UCSD-AML1 (cell line): ENCODE measurements at regions not wholly inside any gene's neighbourhood (a gene's known extent, or its start where the extent isn't known, plus 50 kb on each side); places are given as distances from the start of the nearest gene placed in this dataset.

Source experiments
- DNase-seq: peaks from one replicate; lab custom pipeline; 2025; ENCODE audit not compliant: unreplicated experiment; lab: John Stamatoyannopoulos, UW

DNA sequence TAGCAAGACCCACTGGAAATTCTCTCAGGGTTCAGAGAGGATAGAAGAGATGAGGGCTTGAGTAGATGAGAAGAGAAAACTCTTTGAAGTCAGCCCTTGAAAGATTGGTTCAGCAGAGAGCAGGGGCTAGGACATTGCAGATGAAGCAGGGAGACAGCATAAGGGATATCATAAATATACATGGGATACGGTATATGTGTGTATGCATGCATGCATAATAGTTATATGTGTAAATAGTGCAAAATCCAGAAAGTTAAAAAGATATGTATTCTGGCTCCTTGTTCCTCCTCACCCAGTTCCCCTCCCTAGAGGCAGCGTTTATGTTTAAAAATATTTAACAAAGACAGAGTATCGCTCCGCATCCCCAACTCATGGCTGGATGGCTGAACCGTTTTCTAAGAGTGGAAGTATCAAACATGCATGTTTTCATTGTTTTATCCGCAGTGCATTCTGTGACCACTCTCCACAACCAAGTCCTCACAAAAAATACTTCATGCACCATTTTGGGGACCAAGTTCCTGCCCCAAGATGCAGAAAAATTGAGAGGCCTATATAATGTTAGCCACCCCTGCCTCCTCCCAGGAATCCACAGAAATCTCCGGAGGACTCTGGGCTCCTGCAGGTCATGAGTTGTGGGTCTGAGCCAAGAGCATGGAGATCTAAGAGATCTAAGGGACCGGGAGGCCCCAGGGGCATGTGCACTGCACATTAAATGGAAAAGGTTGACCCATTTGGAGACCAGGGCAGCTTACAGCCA lies 119.5 kb downstream of the MTX3 start:
- no peak for DNase-seq

DNA sequence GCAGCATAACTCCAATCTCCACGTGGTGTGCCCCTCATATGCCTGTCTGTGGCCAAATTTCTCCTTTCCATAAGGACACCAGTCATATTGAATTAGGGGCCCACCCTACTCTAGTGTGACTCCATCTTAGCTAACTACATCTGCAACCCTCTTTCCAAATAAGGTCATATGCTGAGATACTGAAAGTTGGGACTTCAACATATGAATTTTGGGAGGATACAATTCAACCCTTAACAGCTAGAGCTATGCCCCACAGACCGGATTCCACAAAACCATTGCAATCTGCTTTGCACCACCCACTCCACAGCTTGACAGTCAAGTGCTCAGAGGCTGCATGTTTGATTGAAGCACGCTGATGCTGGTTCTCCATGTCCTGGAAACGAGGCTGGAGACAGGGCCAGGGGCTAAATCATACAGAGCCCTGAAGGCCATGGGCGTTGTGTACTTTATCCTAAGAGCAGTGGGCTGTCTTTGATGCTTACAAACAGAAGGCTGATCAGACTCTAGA lies 122.8 kb downstream of the MTX3 start:
- DNase-seq, result no peak

DNA sequence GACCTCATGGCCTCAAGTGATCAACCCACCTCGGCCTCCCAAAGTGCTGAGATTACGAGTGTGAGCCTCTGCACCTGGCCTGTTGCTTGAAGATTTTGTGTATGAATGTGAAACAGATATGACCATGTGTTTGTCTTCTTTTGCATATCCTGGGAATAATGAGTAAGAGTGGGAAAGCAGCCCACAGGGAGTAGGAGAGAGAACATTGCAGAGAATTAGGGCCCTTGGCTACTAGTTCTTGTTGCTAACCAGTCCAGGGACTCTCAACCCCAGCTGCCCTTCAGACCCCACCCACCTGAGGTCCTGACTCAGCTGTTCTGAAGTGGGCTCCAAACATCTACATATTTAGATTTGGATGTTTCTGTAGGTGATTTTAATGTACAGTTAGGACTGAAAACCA lies 125.5 kb downstream of the MTX3 start:
- no peak for DNase-seq

DNA sequence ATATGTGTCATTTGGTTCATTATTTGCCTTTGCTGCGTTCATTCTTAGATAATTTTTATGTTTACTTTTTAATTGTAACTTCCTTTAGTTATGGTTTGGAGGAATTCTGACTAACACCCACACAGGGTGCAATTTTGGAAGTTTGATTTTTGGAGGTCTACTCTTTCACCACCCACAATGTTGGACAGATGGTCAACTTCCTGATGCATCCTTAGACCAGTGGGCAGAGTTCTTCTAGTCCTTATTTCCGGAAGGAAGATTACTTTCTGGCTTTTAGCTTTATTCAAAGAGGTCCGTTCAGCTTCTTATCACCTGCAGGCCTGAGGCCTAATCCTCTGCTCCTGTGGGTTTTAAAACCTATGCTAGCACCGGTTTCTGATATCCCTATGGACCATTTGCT lies 126.7 kb downstream of the MTX3 start:
- no peak for DNase-seq

DNA sequence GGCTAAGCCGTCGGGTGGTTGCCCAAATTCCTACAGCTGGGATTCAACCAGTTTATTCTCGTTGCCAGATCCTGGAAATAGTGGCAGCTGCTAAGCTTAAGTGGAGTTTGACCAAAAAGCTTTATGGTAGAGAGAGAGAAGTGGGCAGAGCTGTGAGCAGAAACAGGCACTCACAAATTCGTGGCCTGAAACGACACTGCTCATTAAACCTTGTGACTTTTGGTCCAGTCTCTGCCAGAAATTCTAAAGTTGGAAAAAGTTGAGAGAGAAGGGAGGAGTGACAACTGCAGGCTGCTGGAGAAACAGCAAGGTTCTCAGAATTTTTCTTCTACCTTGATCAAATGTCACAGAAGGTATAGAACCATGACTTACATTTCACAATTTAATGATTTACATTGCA lies 131.5 kb downstream of the MTX3 start:
- no peak for DNase-seq

DNA sequence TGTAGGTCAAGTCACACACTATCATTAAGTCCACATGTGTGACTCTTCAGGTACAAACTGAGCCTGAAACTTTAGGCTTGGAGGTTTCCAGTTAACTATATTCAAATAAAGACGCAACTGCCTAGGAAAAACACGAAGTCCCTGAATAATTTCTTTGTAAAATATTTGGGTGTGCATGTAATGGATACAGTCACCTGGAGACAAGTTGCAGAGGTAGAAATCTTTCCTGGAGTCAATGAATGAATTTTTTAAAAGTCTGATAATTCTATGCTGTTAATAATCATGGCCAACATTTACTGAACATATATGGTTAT lies 132.7 kb downstream of the MTX3 start:
- DNase-seq, result no peak

DNA sequence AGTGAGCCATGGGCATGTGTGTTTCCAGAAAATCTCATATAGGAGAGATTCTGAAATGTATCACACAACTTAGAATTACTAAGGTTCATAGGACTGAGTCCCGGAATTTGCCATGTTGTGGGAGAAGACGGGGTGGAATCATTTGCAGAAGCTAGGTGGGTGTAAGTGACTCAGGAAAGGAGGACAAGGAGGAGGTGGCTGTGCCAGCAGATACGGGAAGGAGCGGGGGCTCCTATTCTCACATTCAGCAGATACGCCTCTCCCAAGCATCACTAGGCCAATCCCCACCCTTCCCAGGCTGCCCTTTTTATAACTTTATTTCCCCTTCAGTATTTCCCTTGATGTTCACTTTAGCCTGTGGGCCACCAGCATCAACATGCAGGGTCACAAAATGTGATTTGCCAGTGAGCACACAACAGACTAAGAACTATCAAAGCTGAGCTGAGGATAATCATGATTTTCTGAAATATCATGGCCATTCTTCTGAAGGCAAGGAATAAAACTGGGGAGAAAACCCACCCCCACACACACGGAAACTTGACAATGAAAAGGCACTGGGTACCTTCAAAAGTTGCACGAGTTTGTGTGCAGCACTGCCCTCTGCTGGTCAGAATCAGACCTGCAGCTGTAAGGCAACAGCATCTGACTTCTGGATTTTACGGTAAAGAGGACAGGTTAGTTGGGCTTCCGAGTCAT lies 133.2 kb downstream of the MTX3 start:
- peak; percentile 65 for DNase-seq

DNA sequence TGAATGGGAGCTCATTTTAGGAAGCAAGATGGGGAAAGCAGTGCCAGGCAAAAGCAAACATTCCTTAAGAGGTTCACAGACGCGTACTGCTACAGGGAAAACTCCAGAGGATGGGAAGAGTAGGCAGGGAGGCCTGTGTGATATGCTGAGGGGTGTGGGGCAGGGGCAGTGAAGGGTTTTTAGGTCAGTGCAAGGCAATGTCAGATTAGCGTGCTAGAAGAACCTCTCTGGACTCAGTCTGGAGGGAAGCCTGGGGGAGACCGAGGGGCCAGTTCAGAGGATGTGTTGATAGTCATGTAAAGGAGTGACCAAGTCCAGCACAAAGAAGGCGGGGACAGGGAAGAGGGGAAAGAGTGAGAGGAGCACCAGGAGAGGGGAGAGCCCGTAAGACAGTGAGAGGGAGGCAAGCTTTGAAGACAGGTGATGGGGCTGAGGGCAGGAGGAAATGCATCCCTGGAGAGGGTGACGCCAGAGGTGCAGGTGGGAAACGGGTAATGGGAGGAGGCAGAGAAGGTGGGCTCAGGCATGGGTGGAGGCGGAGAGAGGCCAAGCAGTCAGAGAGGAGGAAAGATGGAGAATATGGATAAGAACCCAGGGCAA lies 134.5 kb downstream of the MTX3 start:
- no peak for DNase-seq

DNA sequence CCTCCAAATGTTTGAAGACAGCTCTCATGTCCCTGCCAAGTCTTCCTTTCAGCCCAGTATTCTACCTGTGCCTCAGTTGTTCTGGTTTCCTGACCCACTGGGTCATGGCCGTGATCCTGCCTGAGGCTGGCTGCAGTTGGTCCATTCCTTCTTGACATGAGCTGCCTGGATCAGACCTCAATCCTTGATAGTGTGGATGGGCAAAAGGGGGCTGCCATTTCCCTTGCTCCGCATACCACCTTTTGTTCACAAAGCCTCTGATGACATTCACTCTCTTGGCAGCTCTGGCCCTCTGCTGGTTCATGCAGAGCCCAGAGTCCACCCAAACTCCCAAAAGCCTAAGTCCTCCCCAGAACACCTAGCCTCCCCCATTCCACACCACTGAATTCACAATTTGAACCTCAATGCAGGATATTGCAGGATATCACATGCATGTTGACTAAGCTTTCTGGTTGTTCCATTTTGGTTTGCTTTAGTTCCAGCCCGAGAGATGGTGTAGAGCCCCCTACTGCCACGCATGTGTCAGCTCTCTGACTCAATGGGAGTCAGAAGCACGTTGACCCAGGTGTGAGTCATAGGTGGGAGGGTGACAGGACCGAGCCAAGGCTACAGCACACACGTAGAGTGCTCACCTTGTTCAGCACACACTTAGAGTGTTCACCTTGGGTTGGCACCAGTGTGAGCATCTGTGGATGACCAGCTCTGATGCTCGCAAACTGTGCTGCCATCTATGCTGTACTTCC lies 137.2 kb downstream of the MTX3 start:
- DNase-seq, result no peak

DNA sequence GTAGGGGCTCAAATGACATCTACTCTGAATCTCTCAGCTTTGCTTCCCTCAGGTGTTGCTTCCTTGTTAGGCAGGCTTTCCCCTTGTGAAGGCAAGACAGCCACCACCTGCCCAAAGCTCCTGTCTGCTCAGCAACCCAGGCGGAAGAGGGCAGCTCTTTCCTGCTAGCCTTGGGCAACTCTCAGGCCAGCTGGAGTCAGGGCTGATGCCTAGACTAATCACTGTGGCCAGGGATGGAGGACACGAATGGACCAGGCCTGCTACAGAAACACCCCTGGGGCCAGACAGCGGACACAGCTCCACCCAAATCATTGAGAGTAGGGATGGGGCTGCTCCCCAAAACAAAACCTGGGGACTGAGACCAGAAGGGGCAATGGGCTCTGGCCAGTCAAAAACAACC lies 138.0 kb downstream of the MTX3 start:
- DNase-seq, result no peak

DNA sequence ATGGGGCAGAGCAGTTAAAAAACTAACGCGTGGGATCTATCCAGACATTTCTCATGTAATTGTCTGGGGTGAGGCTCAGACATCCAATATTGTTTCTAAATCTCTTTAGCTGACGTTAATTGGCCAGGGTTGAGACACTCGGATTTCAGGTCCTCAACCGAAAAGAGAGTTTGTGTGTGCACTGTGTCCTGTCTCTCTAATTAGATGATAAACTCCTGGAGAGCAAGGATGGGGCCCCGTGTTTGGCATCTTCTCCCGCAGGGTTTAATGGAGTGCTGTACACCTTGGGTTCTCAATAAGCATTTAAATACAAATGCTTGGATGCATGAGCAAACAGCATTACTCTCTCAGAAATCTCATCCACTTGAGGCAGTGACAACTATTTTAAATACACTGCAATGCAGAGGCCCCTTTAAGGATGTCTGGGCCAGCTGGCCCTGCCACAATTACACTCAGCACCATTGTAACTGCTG lies 139.6 kb downstream of the MTX3 start:
- no peak for DNase-seq

DNA sequence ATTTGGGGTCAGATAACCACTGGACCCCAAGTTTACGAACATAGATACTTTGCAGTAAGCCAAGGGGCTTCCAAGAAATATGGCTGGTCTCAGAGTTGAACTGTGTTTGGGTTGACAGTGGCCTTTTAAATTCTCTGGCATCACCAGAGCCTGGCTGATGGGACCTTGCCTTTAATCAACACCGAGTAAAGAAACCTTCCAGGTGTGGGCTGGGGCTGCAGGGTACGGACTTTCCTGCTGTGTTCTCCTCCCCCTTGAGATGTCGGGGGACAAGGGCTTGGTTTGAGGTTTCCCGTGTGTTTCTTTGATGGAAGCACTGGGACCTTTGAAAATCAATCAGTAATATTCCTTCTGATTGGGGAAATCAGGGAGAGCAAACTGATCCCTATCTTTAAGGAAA lies 140.1 kb downstream of the MTX3 start:
- DNase-seq, result no peak

DNA sequence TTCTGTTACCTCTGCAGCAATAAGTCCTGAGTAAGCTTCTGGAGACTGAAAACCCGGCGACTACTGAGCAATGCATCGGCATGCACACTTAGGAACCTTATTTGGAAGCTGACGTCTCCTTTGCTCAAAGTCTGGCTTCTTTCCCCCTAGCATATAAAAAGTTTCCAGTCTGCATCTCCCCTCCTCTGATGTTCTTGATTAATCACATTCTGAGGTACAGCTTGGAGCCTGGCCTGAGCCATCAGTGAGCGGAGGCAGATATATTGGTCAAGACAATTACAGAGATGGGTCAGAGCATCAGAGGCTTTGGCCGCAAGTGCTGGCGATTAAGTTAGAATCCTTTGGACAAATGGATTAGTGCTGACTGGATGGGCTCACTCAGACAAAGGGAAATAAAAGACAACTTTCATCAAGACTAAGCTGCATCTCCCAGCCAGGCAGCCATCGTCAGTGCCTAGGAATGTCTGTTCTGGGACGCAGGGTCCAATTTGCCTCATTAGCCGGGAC lies 140.7 kb downstream of the MTX3 start:
- no peak for DNase-seq

DNA sequence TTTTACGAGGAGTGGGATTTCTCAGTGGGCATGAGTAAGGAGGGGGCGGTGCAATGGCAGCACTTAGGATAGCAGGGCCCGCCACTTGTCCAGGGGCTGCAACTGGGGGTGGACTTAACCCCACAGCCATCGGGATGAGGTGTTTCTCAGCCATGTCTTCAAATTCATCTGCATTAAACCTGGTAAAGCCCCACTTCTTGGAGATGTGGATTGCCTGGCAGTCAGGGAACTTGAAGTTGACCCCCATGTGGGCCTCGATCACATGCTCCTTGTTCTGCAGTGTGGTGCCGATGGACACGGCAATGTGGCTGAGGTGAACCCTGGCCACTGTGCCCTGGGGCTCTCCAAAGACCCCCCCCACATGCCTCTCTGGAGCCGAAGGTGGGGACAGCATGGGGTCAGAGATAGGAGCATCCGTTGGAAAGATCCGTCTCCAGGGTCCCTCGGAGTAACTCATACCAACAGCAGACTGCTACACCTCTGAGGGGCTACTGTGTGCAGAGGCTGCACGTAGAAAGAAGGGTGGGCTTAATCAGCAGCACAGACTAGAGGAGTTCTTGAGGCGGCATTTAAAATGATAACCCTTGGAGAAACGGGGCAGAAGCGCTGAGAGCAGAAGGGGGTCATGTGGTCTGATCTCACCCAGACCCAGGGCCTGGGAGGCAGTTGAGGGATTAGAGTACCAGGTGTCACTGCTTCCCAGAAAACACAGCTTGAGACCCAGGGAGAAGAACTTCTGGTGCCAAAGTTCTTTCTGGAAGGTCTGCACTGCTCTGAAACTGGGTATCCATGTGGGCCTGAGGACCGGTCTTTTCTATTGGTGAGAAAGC lies 141.4 kb downstream of the MTX3 start:
- DNase-seq, result no peak
